ENCODE measurements at regions not wholly inside any gene's neighbourhood (a gene's known extent, or its start where the extent isn't known, plus 50 kb on each side); places are given as distances from the start of the nearest gene placed in this dataset.

GRCh38 chr2:196473617-196474016 lies 165.9 kb upstream of the CCDC150 start:
- H3K36me3 Mint-ChIP-seq (ENCODE audit: insufficient read depth, unreplicated experiment), result no peaks in the 10 kb centered on the region
- POLR2A ChIA-PET, result no interaction called here
- intact Hi-C loops (cut with micrococcal nuclease), result no loop called here
- H3K27me3 Mint-ChIP-seq (ENCODE audit: insufficient read depth, unreplicated experiment), result no peaks in the 10 kb centered on the region
- BruUV-seq (replicated peaks), result no TSS peak
- peaks cover 7% of the 10 kb centered on the region for H3K4me1 Mint-ChIP-seq (ENCODE audit: insufficient read depth, unreplicated experiment)
- no peak overlapping the region for H3K4me3 Mint-ChIP-seq (ENCODE audit: unreplicated experiment)
- H3K27ac Mint-ChIP-seq (ENCODE audit: low read depth, unreplicated experiment), result no peak overlapping the region
- no peak for DNase-seq (ENCODE audit: unreplicated experiment)
- no peak for TF ChIP-seq CTCF (IDR thresholded peaks at IDR 0.05; ENCODE audit: unreplicated experiment)
- no peaks in the 10 kb centered on the region for H3K9me3 Mint-ChIP-seq (ENCODE audit: unreplicated experiment)
- CTCF ChIA-PET, result interaction anchor here (0.8 to 3.5 kb wide), 2 partner anchors 20 to 355 kb away, joined by 3 to 14 read pairs; no protein-coding TSS in a partner anchor

- DNase-seq (ENCODE audit: unreplicated experiment), result no peak
- Mint-ChIP-seq H3K27ac (ENCODE audit: low read depth, unreplicated experiment) (no peak overlapping the region), H3K4me1 (ENCODE audit: insufficient read depth, unreplicated experiment) (peaks cover 20% of the 10 kb centered on the region), H3K4me3 (ENCODE audit: unreplicated experiment) (no peak overlapping the region), H3K36me3 (ENCODE audit: insufficient read depth, unreplicated experiment) (no peaks in the 10 kb centered on the region), H3K9me3 (ENCODE audit: unreplicated experiment) (no peaks in the 10 kb centered on the region), H3K27me3 (ENCODE audit: insufficient read depth, unreplicated experiment) (no peaks in the 10 kb centered on the region)
- POLR2A ChIA-PET, result interaction anchor here (0.6 kb wide), 1 partner anchor 10 kb away, joined by 5 read pairs; no protein-coding TSS in a partner anchor
- TF ChIP-seq CTCF (IDR thresholded peaks at IDR 0.05; ENCODE audit: unreplicated experiment), result no peak
- intact Hi-C loops (cut with micrococcal nuclease), result no loop called here
- CTCF ChIA-PET, result interaction anchor here (0.7 kb wide), 1 partner anchor 43 kb away, joined by 4 read pairs; no protein-coding TSS in a partner anchor
- no TSS peak for BruUV-seq (replicated peaks)
These were observed 163.9 kb upstream of the CCDC150 start for GRCh38 chr2:196475611-196476010.

GRCh38 chr2:196478588-196478987 lies 160.9 kb upstream of the CCDC150 start:
- Mint-ChIP-seq H3K36me3 (ENCODE audit: insufficient read depth, unreplicated experiment) (no peaks in the 10 kb centered on the region), H3K9me3 (ENCODE audit: unreplicated experiment) (no peaks in the 10 kb centered on the region), H3K4me3 (ENCODE audit: unreplicated experiment) (no peak overlapping the region), H3K27me3 (ENCODE audit: insufficient read depth, unreplicated experiment) (no peaks in the 10 kb centered on the region), H3K4me1 (ENCODE audit: insufficient read depth, unreplicated experiment) (peaks cover 42% of the 10 kb centered on the region), H3K27ac (ENCODE audit: low read depth, unreplicated experiment) (peak overlapping the region; percentile 78)
- ChIA-PET CTCF (no interaction called here), POLR2A (no interaction called here)
- intact Hi-C loops (cut with micrococcal nuclease), result no loop called here
- BruUV-seq (replicated peaks), result no TSS peak
- TF ChIP-seq CTCF (IDR thresholded peaks at IDR 0.05; ENCODE audit: unreplicated experiment), result no peak
- no peak for DNase-seq (ENCODE audit: unreplicated experiment)

- Mint-ChIP-seq H3K27ac (ENCODE audit: low read depth, unreplicated experiment) (peak overlapping the region; percentile 78), H3K9me3 (ENCODE audit: unreplicated experiment) (no peaks in the 10 kb centered on the region), H3K4me1 (ENCODE audit: insufficient read depth, unreplicated experiment) (peaks cover 42% of the 10 kb centered on the region), H3K36me3 (ENCODE audit: insufficient read depth, unreplicated experiment) (no peaks in the 10 kb centered on the region), H3K27me3 (ENCODE audit: insufficient read depth, unreplicated experiment) (no peaks in the 10 kb centered on the region), H3K4me3 (ENCODE audit: unreplicated experiment) (peak overlapping the region; percentile 0)
- BruUV-seq (replicated peaks), result no TSS peak
- POLR2A ChIA-PET, result no interaction called here
- intact Hi-C loops (cut with micrococcal nuclease), result no loop called here
- peak; percentile 67 for DNase-seq (ENCODE audit: unreplicated experiment)
- TF ChIP-seq CTCF (IDR thresholded peaks at IDR 0.05; ENCODE audit: unreplicated experiment), result no peak
- CTCF ChIA-PET, result interaction anchor here (0.6 to 1.3 kb wide), 2 partner anchors 26 to 207 kb away, joined by 3 to 8 read pairs; no protein-coding TSS in a partner anchor
These were observed 160.2 kb upstream of the CCDC150 start for GRCh38 chr2:196479350-196479749.
